GM19463 (cell line): ENCODE measurements at regions not wholly inside any gene's neighbourhood (a gene's known extent, or its start where the extent isn't known, plus 50 kb on each side); places are given as distances from the start of the nearest gene placed in this dataset.
"Not testable (repeated sequence)": the region's sequence is repeated elsewhere in the genome, so short reads cannot be mapped to it uniquely, and the experiment has no call there.

Experiments
- ATAC-seq: cut with Tn5 transposase; IDR thresholded peaks from one replicate; pipeline ENCODE4 v1.9.1; 2021; ENCODE audit warnings: mild to moderate bottlenecking, moderate library complexity; ENCODE audit not compliant: unreplicated experiment

DNA sequence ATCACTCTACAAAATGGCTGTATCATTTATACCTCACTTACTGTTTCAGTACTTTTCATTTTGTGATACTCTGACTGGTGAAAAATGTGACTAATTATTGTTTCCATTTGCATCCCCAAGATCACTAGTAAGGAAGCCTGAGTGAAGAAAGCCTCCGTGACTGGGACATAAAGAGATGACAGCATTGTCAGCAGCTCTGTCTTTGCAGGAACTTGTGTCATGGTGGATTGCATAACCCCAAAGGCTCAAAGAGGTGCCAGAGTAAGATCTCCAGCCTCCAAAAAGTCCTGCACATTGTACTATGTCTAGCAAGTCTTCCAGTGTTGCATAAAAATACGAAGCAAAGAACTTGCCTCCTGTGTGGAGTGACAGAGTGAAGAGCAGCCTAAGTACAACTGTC lies 187.5 kb upstream of the CRIM1 start:
- no peak for ATAC-seq

DNA sequence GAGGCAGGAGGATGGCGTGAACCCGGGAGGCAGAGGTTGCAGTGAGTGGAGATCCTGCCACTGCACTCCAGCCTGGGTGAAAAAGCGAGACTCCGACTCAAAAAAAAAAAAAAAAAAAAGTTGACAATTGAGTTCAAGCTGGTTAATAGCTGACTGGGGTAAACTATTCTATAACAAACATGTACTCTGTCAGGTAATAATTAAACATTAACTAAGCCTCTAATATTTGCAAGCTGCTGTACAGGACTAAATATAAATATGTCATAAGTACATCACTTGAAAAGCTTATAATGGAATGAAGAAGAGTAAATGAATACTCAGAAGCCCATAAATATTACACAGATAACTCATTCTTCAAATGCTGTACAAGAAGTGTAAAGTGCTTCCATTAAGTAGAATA lies 190.4 kb upstream of the CRIM1 start:
- peak; percentile 62 for ATAC-seq

DNA sequence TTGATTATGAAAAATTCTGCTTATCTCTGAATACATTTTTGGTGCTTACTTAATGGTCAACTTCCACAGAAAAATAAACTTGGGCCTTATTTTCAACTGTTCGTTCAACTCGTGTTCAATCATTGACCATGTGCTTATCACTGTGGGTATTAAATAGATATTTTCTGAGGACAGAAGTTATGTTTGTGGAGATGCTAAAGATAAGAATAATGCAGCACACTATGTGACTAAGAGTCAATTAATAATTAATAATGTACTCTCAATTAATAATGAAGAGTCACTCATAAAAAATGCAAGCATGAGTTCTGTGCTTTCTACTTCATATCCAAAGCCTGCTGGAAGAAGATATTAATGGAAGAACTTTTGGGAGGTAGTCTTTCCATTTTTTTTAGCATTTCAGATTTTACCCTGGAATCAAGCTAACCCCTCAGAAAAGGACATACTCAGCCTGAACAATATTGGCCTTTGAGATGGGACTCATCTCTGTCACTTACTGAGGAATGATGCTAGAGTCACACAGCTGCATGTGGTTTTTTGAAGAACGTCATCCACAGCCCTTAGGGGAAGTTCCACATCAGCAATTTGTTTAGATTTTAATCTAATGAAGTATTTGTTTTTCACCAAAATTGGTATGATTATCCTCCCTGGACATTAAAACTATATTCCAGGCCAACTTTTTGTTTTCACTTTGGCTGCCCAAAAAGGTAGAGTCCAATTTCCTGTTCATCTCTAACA lies 191.9 kb upstream of the CRIM1 start:
- ATAC-seq = peak; percentile 72

DNA sequence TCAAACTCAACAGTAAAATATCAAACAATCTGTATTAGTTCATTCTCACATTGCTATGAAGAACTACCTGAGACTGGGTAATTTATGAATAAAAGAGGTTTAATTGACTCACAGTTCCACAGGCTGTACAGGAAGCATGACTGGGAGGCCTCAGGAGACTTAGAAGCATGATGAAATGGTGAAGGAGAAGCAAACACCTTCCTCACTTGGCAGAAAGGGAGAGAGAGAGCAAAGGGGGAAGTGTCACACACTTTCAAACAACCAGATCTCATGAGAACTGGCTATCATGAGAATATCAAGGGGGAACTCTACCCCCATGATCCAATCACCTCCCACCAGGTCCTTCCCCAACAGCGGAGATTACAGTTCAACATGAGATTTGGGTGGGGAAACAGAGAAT lies 198.5 kb upstream of the CRIM1 start:
- not testable (repeated sequence) for ATAC-seq

- peak; percentile 93 for ATAC-seq
Observed at GRCh38 chr2:36147670-36148390, 207.7 kb upstream of the CRIM1 start.

DNA sequence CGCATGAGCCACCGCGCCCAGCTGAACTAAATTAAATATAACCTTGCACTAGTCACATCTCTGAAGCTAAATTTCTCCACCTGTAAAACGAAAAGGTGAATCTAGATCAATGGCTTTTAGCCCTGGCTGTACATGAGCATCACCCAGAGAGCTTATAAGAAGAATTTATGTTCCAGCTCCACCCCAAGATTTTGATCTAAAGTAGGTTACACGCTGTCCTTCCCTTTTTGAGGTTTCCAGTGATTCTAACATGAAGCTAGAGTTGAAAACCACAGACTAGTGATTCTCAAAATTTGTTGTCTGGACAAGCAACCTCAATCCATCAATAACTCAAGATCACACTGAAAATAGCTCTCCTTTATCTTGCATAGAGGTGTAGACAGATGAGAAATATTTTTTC lies 208.8 kb upstream of the CRIM1 start:
- ATAC-seq = no peak

DNA sequence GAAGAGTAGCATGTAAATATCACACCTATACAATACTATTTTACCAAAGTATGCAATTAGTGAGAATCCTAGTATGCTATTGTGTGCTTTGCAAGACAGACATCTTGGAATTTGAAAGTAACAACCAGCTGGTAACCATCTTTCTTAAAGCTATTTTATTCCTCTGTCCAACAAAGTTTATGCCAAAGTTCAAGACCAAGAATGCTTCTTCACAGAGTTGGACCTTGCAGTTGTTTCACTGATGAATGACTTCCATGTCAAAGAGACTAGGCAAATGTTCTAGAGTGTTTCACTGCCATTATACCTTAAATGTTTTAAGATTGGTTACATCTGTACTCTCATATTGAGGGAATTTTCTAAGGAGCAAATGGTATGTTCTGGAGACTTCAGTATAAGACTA lies 215.2 kb upstream of the CRIM1 start:
- no peak for ATAC-seq

DNA sequence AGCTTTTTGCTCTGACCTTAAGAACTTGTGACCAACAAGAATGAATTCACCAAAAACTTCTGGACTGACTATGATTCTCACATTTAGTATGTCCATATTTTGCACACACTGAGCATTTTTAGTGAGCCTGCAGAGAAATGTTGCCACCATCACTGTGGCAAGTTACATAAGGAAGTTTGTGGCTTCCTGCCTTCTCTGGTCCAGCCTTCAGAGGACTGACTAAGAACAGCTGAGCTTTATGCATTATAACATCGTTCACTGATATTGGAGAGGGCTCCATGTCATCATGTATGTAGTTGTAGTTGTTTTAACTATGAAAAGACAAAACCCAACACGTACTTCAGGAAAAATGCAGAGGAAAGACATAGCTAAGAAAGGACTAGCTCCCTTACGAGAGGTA lies 218.0 kb upstream of the CRIM1 start:
- ATAC-seq = no peak

DNA sequence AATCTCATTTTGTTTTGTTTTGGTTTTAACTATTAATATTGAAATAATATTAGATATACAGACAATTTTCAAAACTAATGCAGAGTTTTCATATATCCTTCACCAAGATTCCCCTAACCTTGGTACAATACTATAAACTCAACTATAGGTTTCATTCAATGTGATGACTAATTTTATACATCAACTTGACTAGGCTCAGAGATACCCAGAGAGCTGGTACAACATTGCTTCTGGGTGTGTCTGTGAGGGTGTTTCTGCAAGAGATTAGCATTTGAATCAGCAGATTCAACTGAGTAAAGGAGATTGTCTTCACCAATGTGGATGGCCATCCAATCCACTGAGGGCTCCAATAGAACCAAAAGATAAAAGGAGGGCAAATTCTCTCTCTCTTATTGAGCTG lies 221.3 kb upstream of the CRIM1 start:
- ATAC-seq = no peak

- no peak for ATAC-seq
Observed at GRCh38 chr2:36128359-36128758, 227.2 kb upstream of the CRIM1 start.

DNA sequence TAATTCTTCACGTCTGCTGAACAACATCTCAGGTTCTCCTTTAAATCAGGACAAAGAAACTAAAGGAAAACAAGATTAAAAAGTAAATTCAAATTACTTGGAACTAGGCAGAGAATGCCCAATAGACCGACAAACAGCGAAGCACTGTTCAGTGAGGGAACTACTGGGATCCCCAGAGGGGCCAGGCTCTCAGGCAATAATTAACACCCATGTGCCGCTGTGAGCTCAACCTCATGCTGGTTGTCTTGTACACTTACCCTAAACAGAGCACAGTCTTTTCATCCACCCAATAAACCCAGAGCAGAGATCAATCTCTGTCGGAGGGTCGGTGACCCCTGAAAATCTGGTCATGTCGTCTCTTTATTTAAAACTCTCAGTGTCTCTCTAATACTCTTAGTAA lies 229.9 kb upstream of the CRIM1 start:
- no peak for ATAC-seq

- ATAC-seq = no peak
Observed at GRCh38 chr2:36123995-36124394, 231.6 kb upstream of the CRIM1 start.

- ATAC-seq = no peak
Observed at GRCh38 chr2:36097022-36097421, 258.6 kb upstream of the CRIM1 start.

DNA sequence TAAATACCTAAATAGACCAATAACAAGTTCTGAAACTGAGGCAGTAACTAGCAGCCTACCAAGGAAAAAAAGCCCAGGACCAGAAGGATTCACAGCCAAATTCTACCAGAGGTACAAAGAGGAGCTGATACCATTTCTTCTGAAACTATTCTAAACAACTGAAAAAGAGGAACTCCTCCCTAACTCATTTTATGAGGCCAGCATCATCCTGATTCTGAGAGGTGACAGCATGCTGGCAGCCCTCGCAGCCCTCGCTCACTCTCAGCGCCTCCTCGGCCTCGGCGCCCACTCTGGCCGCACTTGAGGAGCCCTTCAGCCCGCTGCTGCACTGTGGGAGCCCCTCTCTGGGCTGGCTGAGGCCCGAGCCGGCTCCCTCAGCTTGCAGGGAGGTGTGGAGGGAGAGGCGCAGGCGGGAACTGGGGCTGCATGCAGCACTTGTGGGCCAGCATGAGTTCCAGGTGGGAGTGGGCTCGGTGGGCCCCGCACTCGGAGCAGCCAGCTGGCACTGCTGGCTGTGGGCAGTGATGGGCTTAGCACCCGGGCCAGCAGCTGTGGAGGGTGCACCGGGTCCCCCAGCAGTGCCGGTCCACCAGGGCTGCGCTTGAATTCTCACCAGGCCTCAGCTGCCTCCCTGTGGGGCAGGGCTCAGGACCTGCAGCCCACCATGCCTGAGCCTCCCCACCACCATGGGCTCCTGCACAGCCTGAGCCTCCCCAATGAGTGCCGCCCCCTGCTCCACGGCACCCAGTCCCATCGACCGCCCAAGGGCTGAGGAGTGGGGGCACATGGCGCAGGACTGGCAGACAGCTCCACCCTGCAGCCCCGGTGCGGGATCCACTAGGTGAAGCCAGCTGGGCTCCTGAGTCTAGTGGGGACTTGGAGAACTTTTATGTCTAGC lies 263.5 kb upstream of the CRIM1 start:
- ATAC-seq = not testable (repeated sequence)

GRCh38 chr2:36088716-36089328 lies 266.8 kb upstream of the CRIM1 start:
- no peak for ATAC-seq

DNA sequence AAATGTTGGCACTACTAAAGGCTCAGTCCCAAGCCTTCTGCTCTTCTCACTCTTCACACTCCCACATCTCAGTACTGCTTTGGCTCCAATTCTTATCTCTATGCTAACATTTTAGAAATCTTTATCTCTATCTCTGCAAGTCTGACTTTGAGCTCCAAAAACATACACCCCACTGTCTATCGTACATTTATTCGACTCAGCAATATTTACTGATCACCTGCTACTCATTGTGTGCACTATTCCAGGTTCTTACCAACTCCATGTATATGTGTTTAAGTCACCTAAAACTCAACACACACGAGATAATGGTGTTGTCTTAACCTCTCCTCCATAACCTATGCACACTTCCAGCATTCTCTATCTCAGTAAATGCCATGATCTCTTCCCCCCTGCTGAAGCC lies 268.2 kb upstream of the CRIM1 start:
- no peak for ATAC-seq

DNA sequence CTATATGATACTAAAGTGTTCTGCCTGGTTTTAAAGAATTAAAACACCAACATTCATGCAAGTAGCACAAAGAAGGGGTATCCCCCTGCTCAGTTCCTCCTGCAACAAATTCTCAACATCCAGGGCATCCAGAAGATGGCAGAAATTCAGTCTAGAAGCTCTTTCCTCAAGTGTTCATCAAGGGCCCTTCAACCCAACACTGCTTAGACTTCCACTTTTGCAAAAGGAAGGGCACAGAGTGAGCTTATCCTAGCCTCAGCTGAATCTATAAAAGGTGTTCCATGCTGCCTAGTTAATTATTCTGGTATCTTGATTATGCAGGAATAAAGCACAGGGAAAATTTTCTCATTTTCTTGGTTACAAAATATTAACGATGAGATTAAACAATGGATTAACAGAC lies 275.8 kb upstream of the CRIM1 start:
- no peak for ATAC-seq

- no peak for ATAC-seq
Observed at GRCh38 chr2:36074008-36074407, 281.6 kb upstream of the CRIM1 start.

DNA sequence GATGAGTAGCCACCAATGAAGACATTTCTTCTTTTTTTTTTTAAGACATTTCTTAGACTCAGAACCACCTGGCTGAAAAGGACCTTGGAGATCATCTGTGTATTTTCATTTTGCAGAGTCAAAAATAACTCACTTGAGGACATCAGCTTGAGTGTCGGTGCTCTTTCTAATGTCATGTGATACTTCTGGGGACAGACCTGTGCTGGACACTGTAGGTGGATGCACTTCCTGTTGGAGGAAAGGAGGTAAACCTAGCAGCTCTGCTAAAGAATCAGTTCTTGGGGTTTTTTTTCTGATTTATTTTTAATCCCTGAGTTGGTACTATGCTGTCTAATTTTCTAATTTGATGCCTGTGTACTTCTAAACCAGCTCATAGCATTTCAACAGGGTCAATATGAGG lies 283.9 kb upstream of the CRIM1 start:
- ATAC-seq = no peak

DNA sequence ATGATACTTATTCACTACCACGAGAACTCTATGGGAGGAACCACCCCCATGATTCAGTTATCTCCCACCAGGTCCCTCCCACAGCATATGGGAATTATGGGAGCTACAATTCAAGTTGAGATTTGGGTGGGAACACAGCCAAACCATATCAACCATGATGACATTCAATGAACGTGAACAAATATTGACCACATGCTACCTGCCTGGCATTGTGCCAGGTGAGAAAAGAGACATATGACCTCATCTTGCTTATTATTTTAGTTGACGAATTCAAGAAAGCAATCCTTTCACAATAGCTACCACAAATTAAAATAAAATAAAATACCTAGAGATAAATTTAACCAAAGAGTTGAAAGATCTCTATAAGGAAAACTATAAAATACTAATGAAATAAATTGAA lies 286.5 kb upstream of the CRIM1 start:
- no peak for ATAC-seq

DNA sequence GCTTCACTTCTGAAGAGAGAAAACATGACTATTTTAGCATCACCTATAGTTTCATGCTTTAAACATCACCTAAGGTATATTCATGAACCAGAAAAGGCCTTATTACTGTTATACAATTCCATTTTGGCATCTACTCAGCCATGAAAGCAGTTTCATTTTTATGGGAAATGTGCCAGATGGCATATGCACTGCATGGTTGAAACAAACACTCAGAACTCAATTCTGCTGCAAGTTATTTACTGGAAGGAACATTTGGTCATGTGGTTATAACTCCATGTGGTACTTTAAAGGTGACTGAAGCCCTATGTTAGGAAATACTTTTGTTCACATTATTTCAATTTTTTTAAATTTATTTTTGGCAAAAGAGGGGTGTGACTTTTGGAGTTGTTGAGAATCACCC lies 287.5 kb upstream of the CRIM1 start:
- ATAC-seq = no peak
